ENCODE measurements at regions not wholly inside any gene's neighbourhood (a gene's known extent, or its start where the extent isn't known, plus 50 kb on each side); places are given as distances from the start of the nearest gene placed in this dataset.
A peak's percentile ranks its signal among the peaks of the same experiment; 100 is the strongest.

DNA sequence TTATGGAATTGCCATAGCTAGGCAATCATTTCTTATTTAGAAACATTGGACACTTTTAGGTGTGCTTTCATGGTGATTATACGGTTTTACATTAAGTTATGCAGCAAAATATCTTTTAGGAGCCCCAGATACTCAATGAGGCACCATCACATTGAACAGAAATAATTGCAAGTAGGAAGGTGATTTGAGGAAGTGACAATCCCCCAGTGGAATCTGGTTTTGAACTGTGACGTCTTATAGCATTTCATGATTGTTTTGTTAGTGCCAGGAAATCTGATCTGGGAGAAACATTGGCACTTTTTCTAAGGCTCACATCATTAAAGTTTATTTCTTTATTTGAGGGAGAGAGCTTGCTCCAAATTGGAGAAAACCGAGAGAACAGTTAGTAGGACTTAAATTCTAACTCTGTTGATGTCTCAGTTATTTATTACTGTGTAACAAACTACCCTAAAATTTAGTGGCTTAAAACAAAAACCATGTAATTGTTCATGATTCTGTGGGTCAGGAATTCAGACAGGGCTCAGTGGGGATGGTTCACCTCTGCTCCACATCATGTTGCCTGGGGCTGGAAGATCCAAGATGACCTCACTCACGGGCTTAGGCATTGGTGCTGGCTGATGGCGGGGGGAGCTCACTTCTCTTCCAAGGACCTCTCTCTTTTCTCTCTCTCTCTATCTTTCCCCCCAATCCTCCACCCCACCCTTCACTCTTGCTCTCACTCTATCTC is 78.2 kb upstream of the STEAP1B start:
- peak in 1 of 2 donors; percentile 84 for DNase-seq (ENCODE audit: low read depth in 1 of 2, low spot score in 1 of 2)
- H3K4me3 ChIP-seq = no peak overlapping the region
- no peak overlapping the region for H3K27ac ChIP-seq
- TF ChIP-seq, protein P1, sequence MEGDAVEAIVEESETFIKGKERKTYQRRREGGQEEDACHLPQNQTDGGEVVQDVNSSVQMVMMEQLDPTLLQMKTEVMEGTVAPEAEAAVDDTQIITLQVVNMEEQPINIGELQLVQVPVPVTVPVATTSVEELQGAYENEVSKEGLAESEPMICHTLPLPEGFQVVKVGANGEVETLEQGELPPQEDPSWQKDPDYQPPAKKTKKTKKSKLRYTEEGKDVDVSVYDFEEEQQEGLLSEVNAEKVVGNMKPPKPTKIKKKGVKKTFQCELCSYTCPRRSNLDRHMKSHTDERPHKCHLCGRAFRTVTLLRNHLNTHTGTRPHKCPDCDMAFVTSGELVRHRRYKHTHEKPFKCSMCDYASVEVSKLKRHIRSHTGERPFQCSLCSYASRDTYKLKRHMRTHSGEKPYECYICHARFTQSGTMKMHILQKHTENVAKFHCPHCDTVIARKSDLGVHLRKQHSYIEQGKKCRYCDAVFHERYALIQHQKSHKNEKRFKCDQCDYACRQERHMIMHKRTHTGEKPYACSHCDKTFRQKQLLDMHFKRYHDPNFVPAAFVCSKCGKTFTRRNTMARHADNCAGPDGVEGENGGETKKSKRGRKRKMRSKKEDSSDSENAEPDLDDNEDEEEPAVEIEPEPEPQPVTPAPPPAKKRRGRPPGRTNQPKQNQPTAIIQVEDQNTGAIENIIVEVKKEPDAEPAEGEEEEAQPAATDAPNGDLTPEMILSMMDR (IDR thresholded peaks at IDR 0.05; ENCODE audit: low read depth, low read length) = no peak
- H3K36me3 ChIP-seq = no peaks in the 10 kb centered on the region
- peaks cover 3% of the 10 kb centered on the region for H3K4me1 ChIP-seq (ENCODE audit: low read depth)
- no peaks in the 10 kb centered on the region for H3K9me3 ChIP-seq (ENCODE audit: low read depth)
- no peaks in the 10 kb centered on the region for H3K27me3 ChIP-seq

DNA sequence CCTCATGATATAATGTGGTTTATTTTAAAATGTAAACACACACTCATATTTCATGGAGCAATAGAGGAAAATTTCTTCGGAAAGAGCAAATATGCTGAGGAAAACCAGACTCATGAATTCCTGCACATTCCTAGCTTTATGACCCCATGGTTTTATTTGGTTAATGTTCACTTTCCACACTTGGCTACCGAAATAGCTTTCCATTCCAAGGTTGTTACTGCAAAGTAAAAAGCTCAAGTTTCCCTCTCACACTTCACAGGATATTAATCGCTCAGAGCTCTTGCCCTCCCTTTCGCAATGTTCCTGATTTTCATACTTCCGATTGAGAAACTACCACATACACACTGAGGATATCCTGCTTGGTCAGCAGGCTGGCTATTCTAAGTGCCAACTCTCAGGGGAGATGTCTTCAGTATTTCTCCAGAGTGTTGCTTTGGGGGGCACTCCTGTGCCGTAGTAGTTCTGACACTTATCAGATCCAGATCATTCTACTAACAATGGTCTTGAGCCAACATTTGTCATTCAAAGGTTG is 77.5 kb upstream of the STEAP1B start:
- Histone ChIP-seq H3K9me3 (ENCODE audit: low read depth) (no peaks in the 10 kb centered on the region), H3K4me1 (ENCODE audit: low read depth) (no peaks in the 10 kb centered on the region), H3K27ac (no peak overlapping the region), H3K4me3 (no peak overlapping the region), H3K36me3 (no peaks in the 10 kb centered on the region), H3K27me3 (no peaks in the 10 kb centered on the region)
- DNase-seq (ENCODE audit: low read depth in 1 of 2, low spot score in 1 of 2) = peak in 1 of 2 donors; percentile 99
- TF ChIP-seq, protein P1 (IDR thresholded peaks at IDR 0.05; ENCODE audit: low read depth, low read length) = no peak

DNA sequence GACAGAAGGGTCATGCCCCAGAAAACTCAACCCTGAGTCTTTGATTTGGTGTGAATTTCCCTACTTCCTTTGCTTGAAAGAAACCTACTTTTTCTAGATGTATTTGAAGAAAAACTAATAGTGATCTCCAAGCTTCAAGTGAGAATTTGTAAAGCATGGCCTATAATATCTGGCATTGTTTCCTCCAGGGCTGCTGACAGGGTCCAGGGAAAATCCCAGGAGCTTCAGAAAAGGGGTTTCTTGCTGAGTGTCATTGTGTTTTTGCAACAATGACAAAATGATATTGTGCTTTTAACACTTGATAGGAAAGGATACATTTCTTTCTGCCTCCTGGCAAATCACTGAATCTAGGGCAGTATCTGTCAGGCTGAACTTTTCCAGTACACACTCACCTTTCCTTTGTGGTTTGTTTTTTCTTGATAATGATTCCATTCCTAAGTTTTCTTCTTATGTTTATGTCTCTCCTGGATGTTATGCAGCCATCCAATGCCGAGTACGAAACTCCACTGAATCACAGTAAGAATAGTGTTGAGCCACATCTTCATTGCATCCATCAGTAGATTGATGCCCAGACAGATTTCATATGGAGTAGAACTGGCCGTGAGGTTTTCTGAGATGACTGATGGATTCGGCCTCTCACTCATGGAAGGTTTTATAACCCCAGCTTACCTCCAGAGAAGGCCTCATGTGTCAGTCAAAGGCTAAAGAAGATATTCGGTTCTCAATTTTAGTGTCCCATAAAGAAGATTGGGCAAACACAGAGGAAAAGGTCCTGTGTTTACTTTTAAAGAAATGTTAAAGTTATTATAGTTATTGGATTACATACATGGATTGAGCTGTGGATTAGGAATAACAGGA is 76.9 kb upstream of the STEAP1B start:
- Histone ChIP-seq H3K9me3 (ENCODE audit: low read depth) (no peaks in the 10 kb centered on the region), H3K4me1 (ENCODE audit: low read depth) (no peaks in the 10 kb centered on the region), H3K36me3 (no peaks in the 10 kb centered on the region), H3K27me3 (no peaks in the 10 kb centered on the region), H3K4me3 (no peak overlapping the region), H3K27ac (no peak overlapping the region)
- TF ChIP-seq, protein P1 (IDR thresholded peaks at IDR 0.05; ENCODE audit: low read depth, low read length) = no peak
- no peak for DNase-seq (ENCODE audit: low read depth in 1 of 2, low spot score in 1 of 2)

DNA sequence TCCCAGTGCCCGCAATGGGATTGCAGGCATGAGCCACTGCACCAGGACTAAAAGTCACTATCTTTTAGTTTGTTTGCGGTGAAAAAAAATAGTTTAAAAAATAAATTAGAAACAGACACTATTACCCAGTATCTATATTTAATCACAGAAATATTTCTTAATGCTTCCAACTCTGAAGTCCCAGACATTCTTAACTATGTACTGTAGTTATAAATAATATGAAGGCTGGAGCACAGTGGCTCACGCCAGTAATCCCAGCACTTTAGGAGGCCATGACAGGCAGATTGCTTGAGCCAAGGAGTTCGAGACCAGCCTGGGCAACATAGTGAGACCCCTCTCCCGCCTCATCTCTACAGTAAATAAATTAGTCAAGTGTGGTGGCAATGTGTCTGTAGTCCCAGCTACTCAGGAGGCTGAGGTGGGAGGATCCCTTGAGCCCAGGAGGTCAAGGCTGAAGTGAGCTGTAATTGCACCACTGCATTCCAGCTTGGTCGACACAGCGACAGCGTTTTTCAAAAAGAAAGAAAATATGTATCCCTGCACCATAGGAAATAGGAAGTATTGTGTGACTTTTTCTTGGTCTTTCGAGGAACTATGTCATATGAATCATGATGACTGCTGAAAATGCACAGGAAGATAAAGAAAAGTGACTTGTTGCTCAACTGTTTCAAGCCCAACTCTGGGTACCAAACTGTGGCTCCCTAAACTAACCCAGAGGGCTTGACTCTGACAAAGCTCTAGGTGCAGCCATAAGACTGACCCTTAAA is 74.9 kb upstream of the STEAP1B start:
- no peaks in the 10 kb centered on the region for H3K27me3 ChIP-seq
- no peaks in the 10 kb centered on the region for H3K9me3 ChIP-seq (ENCODE audit: low read depth)
- no peak overlapping the region for H3K27ac ChIP-seq
- TF ChIP-seq, protein P1 (IDR thresholded peaks at IDR 0.05; ENCODE audit: low read depth, low read length) = no peak
- no peak overlapping the region for H3K4me3 ChIP-seq
- H3K36me3 ChIP-seq = no peaks in the 10 kb centered on the region
- DNase-seq (ENCODE audit: low read depth in 1 of 2, low spot score in 1 of 2) = no peak
- no peaks in the 10 kb centered on the region for H3K4me1 ChIP-seq (ENCODE audit: low read depth)

DNA sequence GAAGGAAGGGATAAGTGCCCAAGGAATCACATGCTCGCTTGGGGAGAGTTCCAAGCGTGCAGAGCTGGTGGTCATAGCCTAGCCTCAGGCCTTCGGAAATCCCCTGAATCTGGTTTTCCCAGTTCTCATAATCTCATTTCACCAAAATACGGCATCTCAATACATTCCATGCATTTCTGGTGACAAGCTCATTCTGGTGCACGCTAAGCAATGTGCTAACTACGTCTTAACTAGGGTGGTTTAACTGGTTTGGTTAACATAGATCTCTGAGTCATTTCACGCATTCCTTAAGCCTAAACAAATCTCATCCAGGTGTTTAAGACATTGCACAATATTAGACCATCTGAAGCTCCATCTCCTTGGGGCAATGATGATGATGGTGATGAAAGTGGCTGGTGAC is 72.9 kb upstream of the STEAP1B start:
- H3K9me3 ChIP-seq (ENCODE audit: low read depth) = no peaks in the 10 kb centered on the region
- no peaks in the 10 kb centered on the region for H3K36me3 ChIP-seq
- TF ChIP-seq, protein P1 (IDR thresholded peaks at IDR 0.05; ENCODE audit: low read depth, low read length) = no peak
- no peak overlapping the region for H3K4me3 ChIP-seq
- H3K27ac ChIP-seq = no peak overlapping the region
- no peaks in the 10 kb centered on the region for H3K27me3 ChIP-seq
- no peaks in the 10 kb centered on the region for H3K4me1 ChIP-seq (ENCODE audit: low read depth)
- no peak for DNase-seq (ENCODE audit: low read depth in 1 of 2, low spot score in 1 of 2)
